ENCODE measurements at regions not wholly inside any gene's neighbourhood (a gene's known extent, or its start where the extent isn't known, plus 50 kb on each side); places are given as distances from the start of the nearest gene placed in this dataset.
"Not testable (repeated sequence)": the region's sequence is repeated elsewhere in the genome, so short reads cannot be mapped to it uniquely, and the experiment has no call there.

DNA sequence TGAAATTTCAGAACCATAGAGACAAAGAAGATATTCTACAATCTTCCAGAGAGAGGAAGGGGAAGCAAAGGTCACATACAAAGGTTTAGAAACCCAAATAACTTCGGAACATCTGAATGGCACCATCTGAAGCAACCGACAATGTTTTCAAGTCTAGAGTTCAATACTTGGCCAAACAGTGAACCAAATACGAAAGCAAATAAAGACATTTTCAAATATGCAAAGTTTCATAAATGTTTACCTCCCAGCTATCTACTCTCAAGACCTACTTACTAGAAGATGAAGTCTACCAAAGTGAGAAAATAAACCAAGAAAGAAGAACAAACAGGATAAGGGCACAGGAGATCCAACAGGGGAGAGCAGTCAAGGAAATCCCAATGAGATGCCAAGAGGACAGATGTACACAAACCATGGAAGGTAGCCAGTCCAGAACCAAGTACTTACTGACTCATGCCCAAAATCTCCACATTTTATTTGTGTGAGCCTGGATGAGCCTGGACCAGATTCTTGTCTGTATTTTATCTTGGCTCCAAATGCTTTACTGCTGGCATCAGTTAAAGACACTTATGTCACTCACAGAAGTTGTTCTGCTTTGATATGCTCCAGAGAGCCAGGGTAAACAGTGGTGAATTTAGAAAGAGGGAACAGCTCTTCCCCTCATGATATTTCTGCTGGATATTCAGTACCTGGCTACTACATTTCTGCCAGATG, 173.3 kb downstream of the AVL9 start:
- TF ChIP-seq ISL1 (CRISPR knock-in tag; IDR thresholded peaks at IDR 0.05), result peak; percentile 68; the same call in 1 of the 2 replicates
- peak; percentile 81 for ATAC-seq

DNA sequence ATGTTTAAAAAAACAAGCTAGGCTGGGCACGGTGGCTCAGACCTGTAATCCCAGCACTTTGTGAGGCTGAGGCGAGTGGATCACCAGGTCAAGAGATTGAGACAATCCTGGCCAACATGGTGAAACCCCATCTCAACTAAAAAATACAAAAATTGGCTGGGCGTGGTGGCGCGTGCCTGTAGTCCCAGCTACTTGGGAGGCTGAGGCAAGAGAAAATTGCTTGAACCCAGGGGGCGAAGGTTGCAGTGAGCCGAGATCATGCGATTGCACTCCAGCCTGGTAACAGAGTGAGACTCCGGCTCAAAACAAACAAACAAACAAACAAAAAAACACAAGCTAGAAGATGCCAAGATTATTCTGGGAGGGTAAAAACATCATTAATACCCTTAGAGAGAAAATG, 172.3 kb downstream of the AVL9 start:
- ATAC-seq, result not testable (repeated sequence)

DNA sequence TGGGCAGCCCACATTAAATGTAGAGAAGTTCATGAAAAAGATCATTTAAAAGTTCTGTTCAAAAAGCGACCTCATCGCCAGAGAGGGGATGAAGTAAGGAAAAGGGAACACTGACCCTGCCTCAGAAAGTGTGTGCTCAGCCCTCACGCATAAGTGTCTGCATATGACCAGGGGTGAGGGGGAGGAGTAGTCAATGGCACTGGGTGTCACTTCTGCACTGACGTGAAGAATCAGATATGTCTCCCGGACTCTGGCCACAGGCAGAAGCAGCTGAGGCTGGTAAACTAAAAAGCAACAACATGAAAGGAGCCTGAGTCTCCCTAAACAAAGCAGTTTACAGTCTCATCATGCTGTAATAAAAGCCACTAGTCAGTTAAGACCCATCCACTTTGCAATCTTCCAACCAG, 168.5 kb downstream of the AVL9 start:
- not testable (repeated sequence) for ATAC-seq

DNA sequence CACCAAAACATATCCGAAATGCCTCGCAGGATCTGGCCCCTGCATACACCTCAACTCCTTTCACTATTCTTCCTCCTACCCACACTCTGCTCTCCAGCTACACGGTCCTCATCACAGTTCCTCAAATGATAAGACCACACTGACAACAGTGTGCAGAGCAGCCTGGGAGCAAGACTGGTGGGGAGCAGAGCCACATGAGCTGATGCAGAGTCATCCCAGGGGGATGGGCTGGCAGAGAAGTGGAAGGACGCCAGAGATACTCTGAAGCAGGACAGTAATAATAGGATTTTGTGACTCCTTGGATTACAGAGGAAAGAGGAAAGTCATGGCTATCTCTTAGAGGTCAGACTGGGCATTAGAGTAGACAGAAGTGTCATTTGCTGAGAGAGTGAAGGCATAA, 167.2 kb downstream of the AVL9 start:
- ATAC-seq, result peak; percentile 80

DNA sequence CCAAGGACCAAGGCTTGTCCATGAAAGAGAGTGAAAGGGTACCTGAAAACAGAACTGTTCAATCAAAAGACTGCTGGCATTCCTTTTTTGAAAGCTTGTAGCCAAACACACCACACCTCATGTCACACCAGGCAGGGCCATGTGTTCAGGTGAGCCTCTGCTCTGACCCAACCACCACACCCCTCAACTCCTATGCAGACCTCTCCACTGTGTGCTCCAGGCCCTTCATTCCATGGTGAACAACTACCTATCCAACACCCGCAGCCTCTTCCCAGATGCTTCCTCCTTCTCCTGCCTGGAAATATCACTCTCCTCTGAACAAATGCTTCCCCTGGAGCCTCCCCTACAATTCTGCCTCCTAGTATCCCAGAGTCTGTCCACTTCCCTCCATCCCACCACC, 166.6 kb downstream of the AVL9 start:
- no peak for ATAC-seq

DNA sequence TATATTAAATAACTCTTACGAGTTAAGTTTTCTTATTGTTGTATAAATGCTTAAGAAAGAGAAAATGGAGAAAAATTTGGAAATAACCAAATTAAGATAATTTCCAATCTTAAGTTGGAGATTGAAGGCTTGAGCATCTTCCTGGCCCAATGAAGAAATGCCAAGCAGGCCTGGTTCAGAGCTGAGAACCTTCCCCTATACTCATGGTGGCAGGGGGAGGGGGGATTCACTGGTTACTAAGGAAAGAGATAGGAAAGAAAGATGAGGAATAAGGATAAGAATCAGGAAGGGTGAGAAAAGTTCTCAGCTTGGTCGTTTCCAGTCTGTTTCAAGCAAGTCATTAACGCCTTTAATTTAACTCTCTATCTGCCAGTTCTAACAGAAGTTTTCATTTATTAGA, 166.2 kb downstream of the AVL9 start:
- ATAC-seq, result no peak
- no peak for TF ChIP-seq ZNF565 (CRISPR knock-in tag; conservative IDR thresholded peaks at IDR 0.05; ENCODE audit: low read depth)
- no peak for TF ChIP-seq SNAI2 (CRISPR knock-in tag; IDR thresholded peaks at IDR 0.05)
- TF ChIP-seq TOX (CRISPR knock-in tag; IDR thresholded peaks at IDR 0.05; ENCODE audit: borderline replicate concordance), result no peak
- TF ChIP-seq, protein P1, sequence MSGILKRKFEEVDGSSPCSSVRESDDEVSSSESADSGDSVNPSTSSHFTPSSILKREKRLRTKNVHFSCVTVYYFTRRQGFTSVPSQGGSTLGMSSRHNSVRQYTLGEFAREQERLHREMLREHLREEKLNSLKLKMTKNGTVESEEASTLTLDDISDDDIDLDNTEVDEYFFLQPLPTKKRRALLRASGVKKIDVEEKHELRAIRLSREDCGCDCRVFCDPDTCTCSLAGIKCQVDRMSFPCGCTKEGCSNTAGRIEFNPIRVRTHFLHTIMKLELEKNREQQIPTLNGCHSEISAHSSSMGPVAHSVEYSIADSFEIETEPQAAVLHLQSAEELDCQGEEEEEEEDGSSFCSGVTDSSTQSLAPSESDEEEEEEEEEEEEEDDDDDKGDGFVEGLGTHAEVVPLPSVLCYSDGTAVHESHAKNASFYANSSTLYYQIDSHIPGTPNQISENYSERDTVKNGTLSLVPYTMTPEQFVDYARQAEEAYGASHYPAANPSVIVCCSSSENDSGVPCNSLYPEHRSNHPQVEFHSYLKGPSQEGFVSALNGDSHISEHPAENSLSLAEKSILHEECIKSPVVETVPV (CRISPR knock-in tag; IDR thresholded peaks at IDR 0.05), result no peak
- no peak for TF ChIP-seq TCF4 (CRISPR knock-in tag; IDR thresholded peaks at IDR 0.05; ENCODE audit: borderline replicate concordance)
- TF ChIP-seq ARNTL (CRISPR knock-in tag; IDR thresholded peaks at IDR 0.05; ENCODE audit: borderline replicate concordance, low read depth), result no peak
- no peak for TF ChIP-seq OSR1 (CRISPR knock-in tag; IDR thresholded peaks at IDR 0.05)
- TF ChIP-seq ZNF8 (CRISPR knock-in tag; IDR thresholded peaks at IDR 0.05), result no peak
- TF ChIP-seq, protein P2, sequence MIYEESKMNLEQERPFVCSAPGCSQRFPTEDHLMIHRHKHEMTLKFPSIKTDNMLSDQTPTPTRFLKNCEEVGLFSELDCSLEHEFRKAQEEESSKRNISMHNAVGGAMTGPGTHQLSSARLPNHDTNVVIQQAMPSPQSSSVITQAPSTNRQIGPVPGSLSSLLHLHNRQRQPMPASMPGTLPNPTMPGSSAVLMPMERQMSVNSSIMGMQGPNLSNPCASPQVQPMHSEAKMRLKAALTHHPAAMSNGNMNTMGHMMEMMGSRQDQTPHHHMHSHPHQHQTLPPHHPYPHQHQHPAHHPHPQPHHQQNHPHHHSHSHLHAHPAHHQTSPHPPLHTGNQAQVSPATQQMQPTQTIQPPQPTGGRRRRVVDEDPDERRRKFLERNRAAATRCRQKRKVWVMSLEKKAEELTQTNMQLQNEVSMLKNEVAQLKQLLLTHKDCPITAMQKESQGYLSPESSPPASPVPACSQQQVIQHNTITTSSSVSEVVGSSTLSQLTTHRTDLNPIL (CRISPR knock-in tag; IDR thresholded peaks at IDR 0.05; ENCODE audit: low read depth), result no peak
- no peak for TF ChIP-seq ZNF70 (CRISPR knock-in tag; IDR thresholded peaks at IDR 0.05)
- TF ChIP-seq ESRRG (CRISPR knock-in tag; IDR thresholded peaks at IDR 0.05), result no peak
- no peak for TF ChIP-seq RARB (CRISPR knock-in tag; IDR thresholded peaks at IDR 0.05)
- TF ChIP-seq BACH2 (CRISPR knock-in tag; IDR thresholded peaks at IDR 0.05; ENCODE audit: borderline replicate concordance), result no peak
- no peak for TF ChIP-seq ZFP3 (CRISPR knock-in tag; IDR thresholded peaks at IDR 0.05)
- no peak for TF ChIP-seq CSDC2 (CRISPR knock-in tag; IDR thresholded peaks at IDR 0.05)
- no peak for TF ChIP-seq ISL1 (CRISPR knock-in tag; IDR thresholded peaks at IDR 0.05)
- TF ChIP-seq GLIS3 (CRISPR knock-in tag; IDR thresholded peaks at IDR 0.05), result no peak

More for the DNA sequence above, 166.6 kb downstream of the AVL9 start:
- TF ChIP-seq, protein P1 (CRISPR knock-in tag; IDR thresholded peaks at IDR 0.05), result no peak
- TF ChIP-seq RARB (CRISPR knock-in tag; IDR thresholded peaks at IDR 0.05), result no peak

DNA sequence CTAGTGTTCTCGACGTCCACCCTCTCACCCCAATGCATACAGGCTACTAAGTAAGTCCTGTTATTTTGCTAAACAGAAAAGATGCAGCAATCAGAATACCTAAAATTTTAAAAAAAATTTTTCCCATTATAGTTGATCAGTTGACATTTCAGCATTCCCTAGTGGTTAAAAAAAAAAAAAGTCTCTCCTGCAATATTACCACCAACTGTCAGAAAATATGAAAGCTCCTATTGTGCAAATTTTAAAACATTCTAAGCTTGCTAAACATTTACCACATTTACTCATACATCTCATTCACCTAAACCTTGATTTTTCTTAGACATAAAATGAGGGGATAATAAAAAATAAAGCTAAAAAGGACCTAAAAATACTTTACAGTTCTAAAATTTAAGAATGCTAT, 165.6 kb downstream of the AVL9 start:
- no peak for ATAC-seq
- TF ChIP-seq, protein P2 (CRISPR knock-in tag; IDR thresholded peaks at IDR 0.05; ENCODE audit: low read depth), result no peak
- TF ChIP-seq SNAI2 (CRISPR knock-in tag; IDR thresholded peaks at IDR 0.05), result no peak
- no peak for TF ChIP-seq OSR1 (CRISPR knock-in tag; IDR thresholded peaks at IDR 0.05)
- TF ChIP-seq, protein P3, sequence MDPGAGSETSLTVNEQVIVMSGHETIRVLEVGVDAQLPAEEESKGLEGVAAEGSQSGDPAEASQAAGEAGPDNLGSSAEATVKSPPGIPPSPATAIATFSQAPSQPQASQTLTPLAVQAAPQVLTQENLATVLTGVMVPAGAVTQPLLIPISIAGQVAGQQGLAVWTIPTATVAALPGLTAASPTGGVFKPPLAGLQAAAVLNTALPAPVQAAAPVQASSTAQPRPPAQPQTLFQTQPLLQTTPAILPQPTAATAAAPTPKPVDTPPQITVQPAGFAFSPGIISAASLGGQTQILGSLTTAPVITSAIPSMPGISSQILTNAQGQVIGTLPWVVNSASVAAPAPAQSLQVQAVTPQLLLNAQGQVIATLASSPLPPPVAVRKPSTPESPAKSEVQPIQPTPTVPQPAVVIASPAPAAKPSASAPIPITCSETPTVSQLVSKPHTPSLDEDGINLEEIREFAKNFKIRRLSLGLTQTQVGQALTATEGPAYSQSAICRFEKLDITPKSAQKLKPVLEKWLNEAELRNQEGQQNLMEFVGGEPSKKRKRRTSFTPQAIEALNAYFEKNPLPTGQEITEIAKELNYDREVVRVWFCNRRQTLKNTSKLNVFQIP (CRISPR knock-in tag; IDR thresholded peaks at IDR 0.05; ENCODE audit: borderline replicate concordance, low read depth), result no peak
- no peak for TF ChIP-seq ZNF8 (CRISPR knock-in tag; IDR thresholded peaks at IDR 0.05)
- no peak for TF ChIP-seq TOX (CRISPR knock-in tag; IDR thresholded peaks at IDR 0.05; ENCODE audit: borderline replicate concordance)
- no peak for TF ChIP-seq ESRRG (CRISPR knock-in tag; IDR thresholded peaks at IDR 0.05)
